A673 (cell line): ENCODE measurements at regions not wholly inside any gene's neighbourhood (a gene's known extent, or its start where the extent isn't known, plus 50 kb on each side); places are given as distances from the start of the nearest gene placed in this dataset.

Source experiments
- CTCF ChIP-seq: fragments of 300-800, 200-600 bp; sonication (generic); conservative IDR thresholded peaks from 2 replicates; pipeline ENCODE4 v1.5.1; 2017; ENCODE audit warnings: low read depth, mild to moderate bottlenecking, antibody characterized with exemption, low read length, moderate library complexity, mixed read lengths
- EZH2 ChIP-seq: fragments of 200-600 bp; sonication (generic); IDR thresholded peaks from 2 replicates; pipeline ENCODE4 v1.6.1; 2017; ENCODE audit warnings: borderline replicate concordance, low read depth, mild to moderate bottlenecking, mixed read lengths, antibody characterized with exemption, low read length; ENCODE audit not compliant: poor library complexity, severe bottlenecking

GRCh38 chr1:29624320-29625083 is 388.2 kb downstream of the PTPRU start:
- TF ChIP-seq CTCF (no peak), EZH2 (no peak)
